PC-3 (cell line): ENCODE measurements at regions not wholly inside any gene's neighbourhood (a gene's known extent, or its start where the extent isn't known, plus 50 kb on each side); places are given as distances from the start of the nearest gene placed in this dataset.

Experiments
- EZH2phosphoT487 ChIP-seq: fragments of 300-600 bp; sonication (generic); IDR thresholded peaks from 2 replicates; pipeline ENCODE4 v1.6.1; 2018; ENCODE audit warnings: mild to moderate bottlenecking, antibody characterized with exemption, low read length, borderline replicate concordance
- TF ChIP-seq, protein P1 (sequence below): fragments of 300-600 bp; sonication (generic); conservative IDR thresholded peaks from 2 replicates; pipeline ENCODE4 v1.5.1; 2017; ENCODE audit warnings: antibody characterized with exemption, low read depth, mild to moderate bottlenecking, low read length

DNA sequence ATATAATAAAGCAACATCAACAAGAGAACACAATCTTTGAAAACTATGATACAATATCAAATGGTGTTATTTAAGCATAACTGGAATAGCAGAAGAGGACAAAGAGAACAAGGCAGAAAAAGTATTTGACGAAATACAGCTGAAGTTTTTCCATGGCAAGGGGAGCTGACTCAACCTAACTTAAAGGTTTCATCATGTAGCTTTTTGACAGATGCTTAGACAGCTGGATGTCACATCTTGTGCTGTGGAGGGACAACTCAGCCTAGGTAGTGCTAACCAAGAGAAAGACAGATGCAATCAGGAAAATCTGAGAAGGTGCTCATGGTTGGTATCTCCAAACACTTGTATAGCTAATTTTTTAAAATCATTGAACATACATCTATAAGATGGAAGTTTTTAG lies 208.2 kb downstream of the TFEC start:
- TF ChIP-seq, protein P1, sequence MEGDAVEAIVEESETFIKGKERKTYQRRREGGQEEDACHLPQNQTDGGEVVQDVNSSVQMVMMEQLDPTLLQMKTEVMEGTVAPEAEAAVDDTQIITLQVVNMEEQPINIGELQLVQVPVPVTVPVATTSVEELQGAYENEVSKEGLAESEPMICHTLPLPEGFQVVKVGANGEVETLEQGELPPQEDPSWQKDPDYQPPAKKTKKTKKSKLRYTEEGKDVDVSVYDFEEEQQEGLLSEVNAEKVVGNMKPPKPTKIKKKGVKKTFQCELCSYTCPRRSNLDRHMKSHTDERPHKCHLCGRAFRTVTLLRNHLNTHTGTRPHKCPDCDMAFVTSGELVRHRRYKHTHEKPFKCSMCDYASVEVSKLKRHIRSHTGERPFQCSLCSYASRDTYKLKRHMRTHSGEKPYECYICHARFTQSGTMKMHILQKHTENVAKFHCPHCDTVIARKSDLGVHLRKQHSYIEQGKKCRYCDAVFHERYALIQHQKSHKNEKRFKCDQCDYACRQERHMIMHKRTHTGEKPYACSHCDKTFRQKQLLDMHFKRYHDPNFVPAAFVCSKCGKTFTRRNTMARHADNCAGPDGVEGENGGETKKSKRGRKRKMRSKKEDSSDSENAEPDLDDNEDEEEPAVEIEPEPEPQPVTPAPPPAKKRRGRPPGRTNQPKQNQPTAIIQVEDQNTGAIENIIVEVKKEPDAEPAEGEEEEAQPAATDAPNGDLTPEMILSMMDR, result no peak
- no peak for TF ChIP-seq EZH2phosphoT487
